IMR-90 (cell line): ENCODE measurements at regions not wholly inside any gene's neighbourhood (a gene's known extent, or its start where the extent isn't known, plus 50 kb on each side); places are given as distances from the start of the nearest gene placed in this dataset.

Source experiments
- ATAC-seq: fragments of 200-7000 bp; cut with Tn5 transposase; 2 replicates; pipeline ENCODE4 v1.9.1; 2020; ENCODE audit warnings: low read depth, mild to moderate bottlenecking, moderate library complexity
- BruUV-seq: library from RNA; stranded (reverse); fragments of 400-500 nt; replicated peaks from 2 replicates; lab custom pipeline; 2021; lab: Mats Ljungman, UMichigan
- CTCF ChIA-PET: fragments of 300-600 bp; formaldehyde crosslinking; extraction: SDS; loops from one replicate; lab custom pipeline; 2021; ENCODE audit warnings: antibody characterized with exemption; lab: Yijun Ruan, JAX
- POLR2A ChIA-PET: fragments of 300-600 bp; sonication (Branson Sonifier 250); formaldehyde crosslinking; loops from one replicate; lab custom pipeline; 2022; ENCODE audit warnings: antibody characterized with exemption; ENCODE audit not compliant: unreplicated experiment; lab: Charles Lee
- DNase-seq: peaks from one replicate; pipeline ENCODE4 v3.0.0; 2013
- H2AFZ ChIP-seq: replicated peaks from 2 replicates; pipeline ENCODE3; 2013; ENCODE audit warnings: low read length, mild to moderate bottlenecking; ENCODE audit not compliant: poor library complexity
- H2AK5ac ChIP-seq: 2 replicates; pipeline ENCODE4 v1.6.1; 2013; ENCODE audit warnings: low read depth, low read length, inconsistent platforms
- H2AK9ac ChIP-seq: replicated peaks from 2 replicates; pipeline ENCODE3; 2013; ENCODE audit warnings: mild to moderate bottlenecking, low read depth, low read length, moderate library complexity; ENCODE audit not compliant: poor library complexity
- H2BK120ac ChIP-seq: 2 replicates; pipeline ENCODE4 v1.6.1; 2013; ENCODE audit warnings: low read depth, low read length, inconsistent platforms
- H2BK15ac ChIP-seq: 3 replicates; pipeline ENCODE4 v1.6.1; 2013; ENCODE audit warnings: low read depth, low read length, inconsistent platforms
- H2BK20ac ChIP-seq: 2 replicates; pipeline ENCODE4 v1.6.1; 2013; ENCODE audit warnings: low read depth, mild to moderate bottlenecking, inconsistent platforms, low read length, moderate library complexity
- H2BK5ac ChIP-seq: 2 replicates; pipeline ENCODE4 v1.6.1; 2013; ENCODE audit warnings: mild to moderate bottlenecking, low read depth, low read length, inconsistent platforms; ENCODE audit not compliant: poor library complexity, severe bottlenecking
- H3K14ac ChIP-seq: replicated peaks from 2 replicates; pipeline ENCODE4 v1.6.1; 2013; ENCODE audit warnings: low read depth, low read length, inconsistent platforms
- H3K18ac ChIP-seq: 2 replicates; pipeline ENCODE4 v1.6.1; 2013; ENCODE audit warnings: low read depth, low read length, control low read depth
- H3K23ac ChIP-seq: 2 replicates; pipeline ENCODE4 v1.6.1; 2013; ENCODE audit warnings: low read depth, low read length, inconsistent platforms
- H3K27ac ChIP-seq: 2 replicates; pipeline ENCODE4 v1.5.1; 2013; ENCODE audit warnings: mild to moderate bottlenecking, control low read depth, low read length; ENCODE audit not compliant: insufficient read depth
- H3K27me3 ChIP-seq: 2 replicates; pipeline ENCODE4 v1.6.1; 2013; ENCODE audit warnings: low read length; ENCODE audit not compliant: control insufficient read depth, insufficient read depth
- H3K36me3 ChIP-seq: 2 replicates; pipeline ENCODE4 v1.6.1; 2013; ENCODE audit warnings: low read length, mixed read lengths; ENCODE audit not compliant: control insufficient read depth, insufficient read depth
- H3K4ac ChIP-seq: 2 replicates; pipeline ENCODE4 v1.6.1; 2013; ENCODE audit warnings: low read depth, low read length, inconsistent platforms
- H3K4me1 ChIP-seq: 2 replicates; pipeline ENCODE4 v1.6.1; 2013; ENCODE audit warnings: low read length, mixed read lengths; ENCODE audit not compliant: control insufficient read depth, insufficient read depth
- H3K4me2 ChIP-seq: 2 replicates; pipeline ENCODE4 v1.6.1; 2013; ENCODE audit warnings: low read depth, mild to moderate bottlenecking, control low read depth, low read length, moderate library complexity
- H3K4me3 ChIP-seq: 2 replicates; pipeline ENCODE4 v1.5.1; 2013; ENCODE audit warnings: low read depth, mild to moderate bottlenecking, control low read depth, low read length, moderate library complexity; ENCODE audit not compliant: insufficient read depth
- H3K56ac ChIP-seq: 2 replicates; pipeline ENCODE4 v1.6.1; 2013; ENCODE audit warnings: low read length, inconsistent platforms; ENCODE audit not compliant: insufficient read depth; ENCODE audit errors: extremely low read depth
- H3K79me1 ChIP-seq, 2 experiments: 2 replicates each; pipeline ENCODE4 v1.6.1; 2013; ENCODE audit warnings: low read length in 2 of 2, inconsistent platforms in 1 of 2, low read depth in 1 of 2
- H3K9ac ChIP-seq: 2 replicates; pipeline ENCODE4 v1.6.1; 2013; ENCODE audit warnings: low read depth, low read length, control low read depth
- H3K9me1 ChIP-seq: 2 replicates; pipeline ENCODE4 v1.6.1; 2013; ENCODE audit warnings: low read length, inconsistent platforms; ENCODE audit not compliant: insufficient read depth
- H3K9me3 ChIP-seq: 2 replicates; pipeline ENCODE4 v1.6.1; 2013; ENCODE audit warnings: low read length; ENCODE audit not compliant: control insufficient read depth, insufficient read depth
- H4K20me1 ChIP-seq: 2 replicates; pipeline ENCODE4 v1.6.1; 2013; ENCODE audit warnings: low read length, inconsistent platforms; ENCODE audit not compliant: insufficient read depth
- H4K5ac ChIP-seq: 2 replicates; pipeline ENCODE4 v1.6.1; 2013; ENCODE audit warnings: mild to moderate bottlenecking, low read depth, low read length, control low read depth
- H4K8ac ChIP-seq, 2 experiments: 2 replicates each; pipeline ENCODE4 v1.6.1; 2013; ENCODE audit warnings: low read depth in 2 of 2, low read length in 2 of 2, control low read depth in 1 of 2, inconsistent platforms in 1 of 2
- H4K91ac ChIP-seq: 2 replicates; pipeline ENCODE4 v1.6.1; 2013; ENCODE audit warnings: low read depth, low read length, inconsistent platforms; ENCODE audit not compliant: insufficient read depth
- BHLHE40 ChIP-seq: fragments of 150-350 bp; IDR thresholded peaks from 2 replicates; pipeline ENCODE4 v1.6.1; 2016; ENCODE audit warnings: mild to moderate bottlenecking, low read depth, low read length
- CHD1 ChIP-seq: IDR thresholded peaks from 2 replicates; pipeline ENCODE4 v1.6.1; 2012; ENCODE audit warnings: low read depth, low read length, improper control_type of control experiment
- FOS ChIP-seq: fragments of 150-350 bp; IDR thresholded peaks from 2 replicates; pipeline ENCODE4 v1.6.1; 2016; ENCODE audit warnings: low read depth, low read length
- MAFK ChIP-seq: IDR thresholded peaks from 2 replicates; pipeline ENCODE4 v1.6.1; 2012; ENCODE audit warnings: low read depth, low read length, improper control_type of control experiment
- MAZ ChIP-seq: IDR thresholded peaks from 2 replicates; pipeline ENCODE4 v1.6.1; 2012; ENCODE audit warnings: low read depth, mild to moderate bottlenecking, low read length, improper control_type of control experiment, moderate library complexity, borderline replicate concordance
- MXI1 ChIP-seq: IDR thresholded peaks from 2 replicates; pipeline ENCODE4 v1.6.1; 2012; ENCODE audit warnings: low read depth, mild to moderate bottlenecking, low read length, moderate library complexity, borderline replicate concordance
- NFE2L2 ChIP-seq: fragments of 150-350 bp; IDR thresholded peaks from 2 replicates; pipeline ENCODE4 v1.6.1; 2016; ENCODE audit warnings: low read depth, mild to moderate bottlenecking, low read length
- RAD21 ChIP-seq: IDR thresholded peaks from 2 replicates; pipeline ENCODE4 v1.6.1; 2012; ENCODE audit warnings: low read length, improper control_type of control experiment
- RCOR1 ChIP-seq: IDR thresholded peaks from 2 replicates; pipeline ENCODE4 v1.6.1; 2012; ENCODE audit warnings: mild to moderate bottlenecking, low read length, improper control_type of control experiment; ENCODE audit not compliant: insufficient replicate concordance
- SMC3 ChIP-seq: fragments of 150-350 bp; IDR thresholded peaks from 2 replicates; pipeline ENCODE4 v1.6.1; 2016; ENCODE audit warnings: low read depth, mild to moderate bottlenecking, antibody characterized with exemption, low read length, moderate library complexity
- WGBS, 2 experiments: methylation state at CpG; one replicate each; pipeline versions ENCODE4 v1.1.5 to v1.1.7; 2013; ENCODE audit warnings: missing lambda C conversion rate in 2 of 2; ENCODE audit not compliant: insufficient read length in 1 of 2; ENCODE audit errors: extremely low coverage in 2 of 2; 5-methylcytosine and 5-hydroxymethylcytosine counted together
- dilution Hi-C: fragments of 300-500 bp; cut with HindIII; formaldehyde crosslinking; loops from one replicate; pipeline ENCODE4 v1.14.3; 2018; ENCODE audit warnings: low sequenced_read_pairs; ENCODE audit not compliant: unreplicated experiment
- in situ Hi-C: fragments of 300-500 bp; cut with MboI; formaldehyde crosslinking; loops from 3 replicates; pipeline ENCODE4 v1.14.3; 2019; ENCODE audit warnings: low sequenced_read_pairs, inconsistent platforms, mixed read lengths
- intact Hi-C: fragments of 100-400 bp; cut with micrococcal nuclease; formaldehyde crosslinking; loops from 2 replicates; pipeline ENCODE4 v1.10.0; 2022
- TF ChIP-seq, protein P1 (sequence below): fragments of 150-350 bp; IDR thresholded peaks from 2 replicates; pipeline ENCODE4 v1.6.1; 2017; ENCODE audit warnings: mild to moderate bottlenecking, antibody characterized with exemption, low read length, low read depth
- TF ChIP-seq, protein P2 (sequence below): conservative IDR thresholded peaks from 2 replicates; pipeline ENCODE4 v1.5.1; 2012; ENCODE audit warnings: mild to moderate bottlenecking, low read depth, low read length, improper control_type of control experiment

DNA sequence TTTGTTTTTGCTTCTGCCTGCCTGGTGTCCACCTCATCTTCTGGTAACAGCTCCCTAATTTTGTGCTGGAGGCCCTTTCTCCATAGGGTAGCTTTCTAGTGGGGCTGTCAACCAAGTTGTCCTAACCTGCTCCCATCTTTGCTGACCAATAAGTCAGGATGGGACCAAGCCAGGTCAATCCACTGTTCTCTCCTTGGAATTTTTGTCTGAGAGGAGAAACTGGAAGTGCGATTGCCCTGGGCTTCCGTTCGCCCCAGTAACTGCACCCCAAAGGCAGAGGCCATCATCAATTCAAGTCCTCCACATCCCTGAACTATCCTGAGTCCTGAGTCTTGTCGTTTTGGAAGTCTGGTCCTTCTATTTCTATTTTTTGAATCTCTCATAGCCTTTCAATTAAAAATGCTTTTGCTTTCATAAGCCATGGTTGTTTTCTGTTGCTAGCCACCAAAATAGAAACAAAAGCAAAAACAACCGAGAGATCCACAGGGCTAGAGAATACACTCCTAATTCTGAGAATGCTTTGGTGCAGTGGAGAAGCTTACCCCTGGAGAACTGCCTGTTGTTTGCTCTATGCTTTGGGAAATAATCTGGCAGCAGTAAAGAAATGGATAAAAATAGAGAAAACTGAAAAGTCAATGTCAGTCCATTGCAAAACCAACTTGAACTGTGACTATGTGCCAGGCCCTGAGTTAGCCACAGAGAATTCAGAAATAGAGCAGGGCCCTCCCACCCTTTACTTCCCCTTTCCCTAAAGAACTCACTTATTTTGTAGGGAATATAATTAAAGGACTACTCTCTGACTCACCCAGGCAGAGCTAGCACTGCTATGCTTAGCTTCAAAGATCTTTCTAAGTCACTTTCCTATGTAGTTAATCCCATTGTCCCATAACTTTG is 368.1 kb downstream of the CXCL12 start:
- no TSS peak for BruUV-seq
- DNase-seq (peak; percentile 21), ATAC-seq (peak; percentile 35; the same call in 1 of the 2 replicates)
- ChIA-PET POLR2A (no interaction called here), CTCF (interaction anchor here (1.0 kb wide), 1 partner anchor 326 kb away, joined by 3 read pairs; no protein-coding TSS in a partner anchor)
- no peaks in the 10 kb centered on the region for H3K79me1 ChIP-seq
- no peak overlapping the region for H2AK5ac ChIP-seq
- intact Hi-C loops (no loop called here), in situ Hi-C loops (no loop called here), dilution Hi-C loops (no loop called here)
- no peak overlapping the region for H2BK20ac ChIP-seq
- no peak overlapping the region for H3K56ac ChIP-seq
- H3K36me3 ChIP-seq: no peaks in the 10 kb centered on the region
- no peak overlapping the region for H3K14ac ChIP-seq
- no peaks in the 10 kb centered on the region for H4K20me1 ChIP-seq
- H3K4me2 ChIP-seq: no peak overlapping the region
- no peak overlapping the region for H2BK15ac ChIP-seq
- no peak overlapping the region for H3K4ac ChIP-seq
- H3K4me3 ChIP-seq: no peak overlapping the region
- no peak overlapping the region for H4K91ac ChIP-seq
- no peaks in the 10 kb centered on the region; the same call in 1 of the 2 replicates for H3K4me1 ChIP-seq
- TF ChIP-seq MAZ (no peak), RCOR1 (no peak), CHD1 (no peak), MXI1 (no peak), MAFK (no peak), BHLHE40 (no peak), RAD21 (no peak), SMC3 (no peak), FOS (no peak), NFE2L2 (no peak)
- TF ChIP-seq, protein P1, sequence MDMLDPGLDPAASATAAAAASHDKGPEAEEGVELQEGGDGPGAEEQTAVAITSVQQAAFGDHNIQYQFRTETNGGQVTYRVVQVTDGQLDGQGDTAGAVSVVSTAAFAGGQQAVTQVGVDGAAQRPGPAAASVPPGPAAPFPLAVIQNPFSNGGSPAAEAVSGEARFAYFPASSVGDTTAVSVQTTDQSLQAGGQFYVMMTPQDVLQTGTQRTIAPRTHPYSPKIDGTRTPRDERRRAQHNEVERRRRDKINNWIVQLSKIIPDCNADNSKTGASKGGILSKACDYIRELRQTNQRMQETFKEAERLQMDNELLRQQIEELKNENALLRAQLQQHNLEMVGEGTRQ: no peak
- TF ChIP-seq, protein P2, sequence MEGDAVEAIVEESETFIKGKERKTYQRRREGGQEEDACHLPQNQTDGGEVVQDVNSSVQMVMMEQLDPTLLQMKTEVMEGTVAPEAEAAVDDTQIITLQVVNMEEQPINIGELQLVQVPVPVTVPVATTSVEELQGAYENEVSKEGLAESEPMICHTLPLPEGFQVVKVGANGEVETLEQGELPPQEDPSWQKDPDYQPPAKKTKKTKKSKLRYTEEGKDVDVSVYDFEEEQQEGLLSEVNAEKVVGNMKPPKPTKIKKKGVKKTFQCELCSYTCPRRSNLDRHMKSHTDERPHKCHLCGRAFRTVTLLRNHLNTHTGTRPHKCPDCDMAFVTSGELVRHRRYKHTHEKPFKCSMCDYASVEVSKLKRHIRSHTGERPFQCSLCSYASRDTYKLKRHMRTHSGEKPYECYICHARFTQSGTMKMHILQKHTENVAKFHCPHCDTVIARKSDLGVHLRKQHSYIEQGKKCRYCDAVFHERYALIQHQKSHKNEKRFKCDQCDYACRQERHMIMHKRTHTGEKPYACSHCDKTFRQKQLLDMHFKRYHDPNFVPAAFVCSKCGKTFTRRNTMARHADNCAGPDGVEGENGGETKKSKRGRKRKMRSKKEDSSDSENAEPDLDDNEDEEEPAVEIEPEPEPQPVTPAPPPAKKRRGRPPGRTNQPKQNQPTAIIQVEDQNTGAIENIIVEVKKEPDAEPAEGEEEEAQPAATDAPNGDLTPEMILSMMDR: no peak
- no peaks in the 10 kb centered on the region for H3K9me3 ChIP-seq
- no peak overlapping the region for H4K5ac ChIP-seq
- H4K8ac ChIP-seq: no peak overlapping the region
- no peak overlapping the region for H2AK9ac ChIP-seq
- H2BK120ac ChIP-seq: no peak overlapping the region
- no peak overlapping the region for H2AFZ ChIP-seq
- no peak overlapping the region for H2BK5ac ChIP-seq
- no peak overlapping the region for H3K9ac ChIP-seq
- no peak overlapping the region for H3K27ac ChIP-seq
- H3K23ac ChIP-seq: no peak overlapping the region
- H3K18ac ChIP-seq: no peak overlapping the region
- H3K9me1 ChIP-seq: no peaks in the 10 kb centered on the region; the same call in 1 of the 2 replicates
- H3K27me3 ChIP-seq: peaks cover 10% of the 10 kb centered on the region
- WGBS, 2 experiments: no CpG with 5 or more reads among the region's 5 CpGs
